Thymus (tissue), 11 donors: ENCODE measurements at regions not wholly inside any gene's neighbourhood (a gene's known extent, or its start where the extent isn't known, plus 50 kb on each side); places are given as distances from the start of the nearest gene placed in this dataset.

Experiments used
- DNase-seq, 9 donors: peaks; one replicate each; pipeline ENCODE4 v3.0.0-alpha.2; 2013; ENCODE audit warnings: low spot score in 9 of 9, low read depth in 6 of 9, missing footprints in 1 of 9
- H3K27ac ChIP-seq, 2 donors: one replicate each; pipeline ENCODE4 v1.5.1; 2013; ENCODE audit warnings: control low read depth in 1 of 2, low read depth in 1 of 2, low read length in 1 of 2, mild to moderate bottlenecking in 1 of 2, moderate library complexity in 1 of 2
- H3K27me3 ChIP-seq, 2 donors: one replicate each; pipeline ENCODE4 v1.5.1; 2013; ENCODE audit warnings: low read length in 1 of 2; ENCODE audit not compliant: control insufficient read depth in 2 of 2, insufficient read depth in 1 of 2
- H3K36me3 ChIP-seq, 2 donors: one replicate each; pipeline ENCODE4 v1.5.1; 2013; ENCODE audit warnings: low read length in 1 of 2, mild to moderate bottlenecking in 1 of 2, moderate library complexity in 1 of 2; ENCODE audit not compliant: control insufficient read depth in 2 of 2, insufficient read depth in 2 of 2
- H3K4me1 ChIP-seq, 2 donors: one replicate each; pipeline ENCODE4 v1.5.1; 2013; ENCODE audit warnings: low read length in 2 of 2; ENCODE audit not compliant: control insufficient read depth in 2 of 2, insufficient read depth in 2 of 2
- H3K4me3 ChIP-seq, 2 donors: one replicate each; pipeline ENCODE4 v1.5.1; 2013; ENCODE audit warnings: low read length in 2 of 2, control low read depth in 1 of 2, mild to moderate bottlenecking in 1 of 2
- H3K9me3 ChIP-seq, 2 donors: one replicate each; pipeline ENCODE4 v1.5.1; 2013; ENCODE audit warnings: low read length in 1 of 2, mild to moderate bottlenecking in 1 of 2; ENCODE audit not compliant: control insufficient read depth in 2 of 2, insufficient read depth in 1 of 2
- WGBS: extraction: QIAGEN DNeasy Blood & Tissue Kit; methylation state at CpG from one replicate; pipeline ENCODE4 v1.1.7; 2013; 5-methylcytosine and 5-hydroxymethylcytosine counted together
- donor health status: healthy.

DNA sequence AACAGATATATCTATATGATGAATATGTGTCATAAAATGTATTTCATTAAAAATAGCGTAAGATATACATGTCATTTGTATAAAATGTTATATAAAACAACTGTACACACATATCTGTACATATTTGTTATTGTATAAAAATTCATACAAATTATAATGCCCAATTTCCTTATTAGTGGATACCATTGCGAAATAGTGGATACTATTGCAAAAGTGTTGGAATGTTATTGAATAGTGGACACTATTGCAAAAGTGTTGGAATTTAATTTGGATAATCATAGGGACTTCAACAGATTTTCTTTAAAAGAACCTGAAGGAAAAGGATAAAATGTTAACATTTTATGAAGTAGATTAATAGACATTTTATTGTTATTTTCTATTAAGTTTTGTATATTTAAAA, 487.4 kb downstream of the HAO1 start:
- 98% methylated on average over 2 of the region's 2 CpGs for WGBS

DNA sequence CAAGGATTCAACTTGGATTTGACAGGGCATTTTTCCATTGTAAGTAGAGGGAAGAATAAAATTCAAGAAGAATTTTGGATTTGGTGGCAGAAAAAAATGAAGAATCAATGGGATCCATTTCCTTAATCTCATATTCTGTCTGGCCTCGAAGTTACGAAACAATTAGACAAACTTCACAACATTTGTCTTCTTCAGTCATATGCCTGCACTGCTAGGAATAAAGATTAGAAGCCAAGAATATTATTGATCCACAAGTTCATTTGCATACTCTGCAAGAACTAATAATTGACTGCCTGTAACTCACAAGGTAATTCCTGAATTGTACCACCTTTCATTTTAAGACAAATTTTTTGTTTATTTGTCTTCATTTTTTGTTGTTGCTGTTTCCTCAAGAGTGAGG, 486.2 kb downstream of the HAO1 start:
- Histone ChIP-seq H3K4me1 (no peaks in the 10 kb centered on the region), H3K9me3 (no peaks in the 10 kb centered on the region), H3K27ac (no peak overlapping the region), H3K36me3 (no peaks in the 10 kb centered on the region), H3K27me3 (no peaks in the 10 kb centered on the region), H3K4me3 (no peak overlapping the region)
- 93% methylated on average over 2 of the region's 2 CpGs for WGBS
- no peak for DNase-seq

More for the DNA sequence above, 487.4 kb downstream of the HAO1 start:
- Histone ChIP-seq H3K36me3 (no peaks in the 10 kb centered on the region), H3K9me3 (no peaks in the 10 kb centered on the region), H3K4me3 (no peak overlapping the region), H3K4me1 (no peaks in the 10 kb centered on the region), H3K27ac (no peak overlapping the region), H3K27me3 (no peaks in the 10 kb centered on the region)
- no peak for DNase-seq

DNA sequence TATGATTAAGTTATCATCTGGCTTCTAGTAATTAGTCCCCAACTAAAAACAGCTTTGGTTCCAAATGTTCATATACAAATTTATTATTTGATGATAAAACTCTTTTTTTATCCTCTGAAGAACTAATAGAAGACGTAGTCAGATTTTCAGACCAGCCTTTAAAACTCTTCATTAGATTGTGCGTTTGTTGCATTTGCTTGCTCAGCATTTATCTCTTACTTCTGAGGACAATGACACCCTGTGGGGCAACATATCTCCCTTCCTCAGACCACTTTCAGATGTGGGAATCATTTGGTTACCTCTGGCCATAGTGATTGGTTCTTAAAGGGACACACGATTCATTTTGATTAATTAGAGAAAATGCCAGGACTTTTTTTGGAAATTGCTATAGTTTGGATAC, 481.8 kb downstream of the HAO1 start:
- 94% methylated on average over 3 of the region's 3 CpGs for WGBS
- H3K27me3 ChIP-seq = no peaks in the 10 kb centered on the region
- H3K36me3 ChIP-seq = no peaks in the 10 kb centered on the region
- H3K4me1 ChIP-seq = no peaks in the 10 kb centered on the region
- no peaks in the 10 kb centered on the region for H3K9me3 ChIP-seq
- no peak for DNase-seq
- H3K27ac ChIP-seq = no peak overlapping the region
- H3K4me3 ChIP-seq = no peak overlapping the region

DNA sequence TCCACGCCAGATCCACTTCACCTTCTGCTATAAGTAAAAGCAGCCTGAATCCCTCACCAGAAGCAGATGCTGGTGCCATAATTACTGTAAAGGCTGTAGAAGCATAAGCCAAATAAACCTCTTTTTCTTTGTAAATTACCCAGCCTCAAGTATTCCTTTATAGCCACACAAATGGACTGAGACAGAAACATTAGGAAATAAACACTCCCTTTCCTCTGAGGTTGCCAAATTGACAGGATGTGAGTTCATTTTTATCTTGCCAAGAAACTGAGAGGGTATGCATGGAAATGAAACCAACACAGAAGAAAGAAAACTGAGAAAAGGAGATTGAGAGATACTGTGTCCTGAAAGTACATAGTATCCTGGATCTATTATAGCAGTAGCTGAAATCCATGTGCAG, 481.2 kb downstream of the HAO1 start:
- 81% methylated on average over 1 of the region's 1 CpG for WGBS

DNA sequence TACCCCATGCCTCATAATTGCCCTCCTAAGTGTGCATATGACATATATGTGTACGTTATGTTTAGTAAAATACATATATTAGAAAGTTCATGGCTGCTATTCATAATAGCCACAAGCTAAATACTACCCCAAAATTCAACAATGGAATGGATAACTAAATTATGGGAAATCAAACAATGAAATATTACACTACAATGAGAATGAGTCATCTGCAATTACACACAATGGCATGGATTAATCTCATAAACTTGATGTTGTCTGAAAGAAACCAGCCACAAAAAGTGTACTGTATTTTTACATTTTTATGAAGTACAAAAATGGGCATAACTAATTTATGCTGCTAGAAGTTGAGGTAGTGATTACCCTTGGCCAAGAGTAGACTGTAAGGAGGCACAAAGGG, 477.0 kb downstream of the HAO1 start:
- no peak for DNase-seq
- no peak overlapping the region for H3K4me3 ChIP-seq
- WGBS = 81% methylated on average over 1 of the region's 1 CpG
- no peaks in the 10 kb centered on the region for H3K9me3 ChIP-seq
- no peak overlapping the region for H3K27ac ChIP-seq
- H3K36me3 ChIP-seq = no peaks in the 10 kb centered on the region
- H3K4me1 ChIP-seq = no peaks in the 10 kb centered on the region
- H3K27me3 ChIP-seq = no peaks in the 10 kb centered on the region

More for the DNA sequence above, 481.2 kb downstream of the HAO1 start:
- Histone ChIP-seq H3K27me3 (no peaks in the 10 kb centered on the region), H3K27ac (no peak overlapping the region), H3K4me1 (no peaks in the 10 kb centered on the region), H3K36me3 (no peaks in the 10 kb centered on the region), H3K4me3 (no peak overlapping the region), H3K9me3 (no peaks in the 10 kb centered on the region)
- no peak for DNase-seq

DNA sequence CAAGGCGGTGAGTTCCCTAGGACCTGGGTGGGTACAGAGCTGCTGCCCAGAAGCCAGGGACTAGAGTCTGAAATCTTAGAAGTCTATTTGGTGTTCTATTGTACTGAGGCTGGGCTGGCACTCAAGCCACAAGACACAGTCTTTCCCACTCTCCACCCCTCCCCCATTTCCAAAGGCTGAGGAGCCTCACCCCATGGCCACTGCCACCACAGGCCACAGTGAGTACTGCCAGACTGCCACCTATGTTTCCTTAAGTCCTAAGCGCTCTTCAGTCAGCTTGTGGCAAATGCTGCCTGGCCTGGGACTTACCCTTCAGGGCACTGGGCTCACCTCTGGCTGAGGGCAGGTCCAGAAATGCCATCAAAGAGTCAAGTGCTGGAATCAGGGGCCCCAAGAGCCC, 469.3 kb downstream of the HAO1 start:
- 76% methylated on average over 2 of the region's 2 CpGs for WGBS
- Histone ChIP-seq H3K4me1 (no peaks in the 10 kb centered on the region), H3K27ac (no peak overlapping the region), H3K4me3 (no peak overlapping the region), H3K27me3 (no peaks in the 10 kb centered on the region), H3K9me3 (no peaks in the 10 kb centered on the region), H3K36me3 (no peaks in the 10 kb centered on the region)
- no peak for DNase-seq

DNA sequence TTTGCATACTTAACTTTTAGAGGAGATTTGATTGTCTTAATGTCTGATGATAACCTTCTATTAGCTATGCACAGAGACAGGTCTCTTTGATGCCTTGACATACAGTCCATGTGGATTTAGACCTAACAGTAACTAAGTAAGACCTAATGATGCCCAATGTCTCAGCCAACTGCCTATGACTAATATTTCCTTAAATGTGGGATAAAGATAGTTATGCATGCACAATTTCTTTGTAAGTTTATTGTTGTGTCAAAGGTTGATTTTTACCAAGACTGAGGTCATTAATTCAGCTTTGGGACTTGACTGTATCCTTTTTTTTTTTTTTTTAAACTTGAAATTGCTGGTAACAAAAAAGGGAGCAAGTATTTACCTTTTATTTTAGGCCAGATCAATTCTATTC, 450.0 kb downstream of the HAO1 start:
- no peaks in the 10 kb centered on the region for H3K4me1 ChIP-seq
- no peak overlapping the region for H3K4me3 ChIP-seq
- no peaks in the 10 kb centered on the region for H3K36me3 ChIP-seq
- H3K27me3 ChIP-seq = no peaks in the 10 kb centered on the region
- DNase-seq = no peak
- no peaks in the 10 kb centered on the region for H3K9me3 ChIP-seq
- no peak overlapping the region for H3K27ac ChIP-seq

DNA sequence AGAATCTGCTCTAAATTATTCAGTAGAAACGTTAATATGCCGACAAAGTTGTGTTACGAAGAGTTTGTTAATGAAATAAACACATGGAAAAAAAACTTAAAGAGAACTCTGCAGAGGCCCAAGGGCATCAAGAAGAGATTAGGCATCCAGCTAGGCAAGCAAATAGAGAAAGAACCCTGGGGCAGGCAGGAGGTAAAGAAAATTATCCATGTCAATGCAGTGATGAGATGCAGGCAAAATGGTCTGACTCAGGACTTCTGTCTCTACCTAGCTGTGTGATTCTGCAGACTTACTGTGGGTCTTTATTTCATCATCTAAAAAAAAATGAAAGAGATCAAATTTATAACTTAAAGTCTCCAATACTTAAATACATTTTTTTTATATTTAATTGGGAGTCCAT, 448.0 kb downstream of the HAO1 start:
- WGBS = 88% methylated on average over 3 of the region's 3 CpGs
- DNase-seq = no peak
- Histone ChIP-seq H3K36me3 (no peaks in the 10 kb centered on the region), H3K27ac (no peak overlapping the region), H3K9me3 (no peaks in the 10 kb centered on the region), H3K4me3 (no peak overlapping the region), H3K27me3 (no peaks in the 10 kb centered on the region), H3K4me1 (no peaks in the 10 kb centered on the region)

DNA sequence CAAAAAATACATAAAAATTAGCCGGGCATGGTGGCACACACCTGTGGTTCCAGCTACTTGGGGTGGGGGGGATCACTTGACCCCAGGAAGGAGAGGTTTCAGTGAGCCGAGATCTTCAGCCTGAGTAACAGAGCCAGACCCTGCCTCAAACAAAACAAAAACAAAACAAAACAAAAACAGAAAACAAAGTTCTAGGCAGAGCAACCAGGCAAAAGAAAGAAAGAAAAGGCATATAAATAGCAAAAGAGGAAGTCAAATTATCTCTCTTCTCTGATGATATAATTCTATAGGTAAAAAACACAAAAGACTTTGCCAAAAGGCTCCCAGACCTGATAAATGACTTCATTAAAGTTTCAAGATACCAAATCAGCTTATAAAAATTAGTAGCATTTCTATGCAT, 446.9 kb downstream of the HAO1 start:
- no peaks in the 10 kb centered on the region for H3K4me1 ChIP-seq
- H3K27me3 ChIP-seq = no peaks in the 10 kb centered on the region
- DNase-seq = no peak
- H3K36me3 ChIP-seq = no peaks in the 10 kb centered on the region
- no peaks in the 10 kb centered on the region for H3K9me3 ChIP-seq
- 94% methylated on average over 2 of the region's 2 CpGs for WGBS
- no peak overlapping the region for H3K27ac ChIP-seq
- H3K4me3 ChIP-seq = no peak overlapping the region

DNA sequence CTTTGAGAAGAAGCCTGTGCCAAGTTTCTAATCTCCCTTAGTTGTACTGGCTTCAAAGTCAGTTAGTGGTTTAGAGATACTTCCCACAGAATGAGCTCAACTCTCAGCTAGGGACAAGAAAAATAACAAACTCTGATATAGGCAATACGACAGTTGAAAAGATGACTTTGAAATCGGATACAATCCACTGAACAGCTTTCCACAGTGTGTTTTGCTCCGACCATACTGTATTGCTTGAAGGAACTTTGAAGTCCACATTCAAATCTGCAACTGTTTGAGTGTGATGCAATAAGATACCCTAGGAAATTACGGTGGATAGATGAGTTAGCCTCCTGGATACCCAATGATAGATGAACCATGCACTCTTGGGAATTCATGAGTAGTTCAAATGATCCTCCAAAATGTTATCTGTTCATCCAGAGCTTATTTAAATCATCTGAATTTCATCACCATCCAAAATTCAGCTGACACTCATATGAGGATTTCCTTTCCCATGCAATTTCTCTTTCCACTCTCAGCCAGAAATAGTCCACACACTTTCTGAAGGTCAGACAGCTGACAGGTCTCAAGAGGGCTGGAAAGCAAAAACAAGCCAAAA, 443.8 kb downstream of the HAO1 start:
- no peak for DNase-seq
- H3K36me3 ChIP-seq = no peaks in the 10 kb centered on the region
- H3K4me3 ChIP-seq = no peak overlapping the region
- H3K9me3 ChIP-seq = no peaks in the 10 kb centered on the region
- H3K4me1 ChIP-seq = no peaks in the 10 kb centered on the region
- H3K27ac ChIP-seq = no peak overlapping the region
- no peaks in the 10 kb centered on the region for H3K27me3 ChIP-seq
- WGBS = 81% methylated on average over 4 of the region's 4 CpGs
